ENCODE measurements at regions not wholly inside any gene's neighbourhood (a gene's known extent, or its start where the extent isn't known, plus 50 kb on each side); places are given as distances from the start of the nearest gene placed in this dataset.
"Not testable (repeated sequence)": the region's sequence is repeated elsewhere in the genome, so short reads cannot be mapped to it uniquely, and the experiment has no call there.

GRCh38 chr5:27489701-27490100, 451.3 kb upstream of the CDH9 start:
- DNase-seq (ENCODE audit: low read depth) = no peak

- DNase-seq (ENCODE audit: low read depth) = no peak
Measured at GRCh38 chr5:27482663-27483062, 444.3 kb upstream of the CDH9 start.

- DNase-seq (ENCODE audit: low read depth) = no peak
Measured at GRCh38 chr5:27479859-27480258, 441.5 kb upstream of the CDH9 start.

GRCh38 chr5:27477550-27477949, 439.2 kb upstream of the CDH9 start:
- no peak for DNase-seq (ENCODE audit: low read depth)

GRCh38 chr5:27476356-27476988, 438.1 kb upstream of the CDH9 start:
- no peak for DNase-seq (ENCODE audit: low read depth)

- DNase-seq (ENCODE audit: low read depth) = no peak
Measured at GRCh38 chr5:27475063-27475462, 436.7 kb upstream of the CDH9 start.

- no peak for DNase-seq (ENCODE audit: low read depth)
Measured at GRCh38 chr5:27474395-27474794, 436.0 kb upstream of the CDH9 start.

GRCh38 chr5:27474047-27474309, 435.6 kb upstream of the CDH9 start:
- DNase-seq (ENCODE audit: low read depth) = no peak

GRCh38 chr5:27473307-27474046, 435.1 kb upstream of the CDH9 start:
- no peak for DNase-seq (ENCODE audit: low read depth)

- DNase-seq (ENCODE audit: low read depth) = no peak
Measured at GRCh38 chr5:27472871-27473270, 434.5 kb upstream of the CDH9 start.

- DNase-seq (ENCODE audit: low read depth) = no peak
Measured at GRCh38 chr5:27472000-27472763, 433.8 kb upstream of the CDH9 start.

GRCh38 chr5:27466959-27467358, 428.6 kb upstream of the CDH9 start:
- DNase-seq (ENCODE audit: low read depth) = no peak

- DNase-seq (ENCODE audit: low read depth) = no peak
Measured at GRCh38 chr5:27465140-27465539, 426.8 kb upstream of the CDH9 start.

- no peak for DNase-seq (ENCODE audit: low read depth)
Measured at GRCh38 chr5:27463446-27464149, 425.2 kb upstream of the CDH9 start.

GRCh38 chr5:27462936-27463335, 424.6 kb upstream of the CDH9 start:
- no peak for DNase-seq (ENCODE audit: low read depth)

GRCh38 chr5:27458287-27458686, 419.9 kb upstream of the CDH9 start:
- DNase-seq (ENCODE audit: low read depth) = no peak

- DNase-seq (ENCODE audit: low read depth) = no peak
Measured at GRCh38 chr5:27451377-27451776, 413.0 kb upstream of the CDH9 start.

- DNase-seq (ENCODE audit: low read depth) = peak; percentile 22
Measured at GRCh38 chr5:27450607-27451006, 412.2 kb upstream of the CDH9 start.

GRCh38 chr5:27439383-27439782, 401.0 kb upstream of the CDH9 start:
- DNase-seq (ENCODE audit: low read depth) = not testable (repeated sequence)

GRCh38 chr5:27437594-27438200, 399.3 kb upstream of the CDH9 start:
- no peak for DNase-seq (ENCODE audit: low read depth)

- no peak for DNase-seq (ENCODE audit: low read depth)
Measured at GRCh38 chr5:27434335-27434734, 395.9 kb upstream of the CDH9 start.

GRCh38 chr5:27414099-27414498, 375.7 kb upstream of the CDH9 start:
- DNase-seq (ENCODE audit: low read depth) = no peak
